OCI-M1 (cell line): ENCODE measurements at regions not wholly inside any gene's neighbourhood (a gene's known extent, or its start where the extent isn't known, plus 50 kb on each side); places are given as distances from the start of the nearest gene placed in this dataset.
A peak's percentile ranks its signal among the peaks of the same experiment; 100 is the strongest.

ENCODE experiments used
- DNase-seq: peaks from one replicate; lab custom pipeline; 2025; lab: John Stamatoyannopoulos, UW

DNA sequence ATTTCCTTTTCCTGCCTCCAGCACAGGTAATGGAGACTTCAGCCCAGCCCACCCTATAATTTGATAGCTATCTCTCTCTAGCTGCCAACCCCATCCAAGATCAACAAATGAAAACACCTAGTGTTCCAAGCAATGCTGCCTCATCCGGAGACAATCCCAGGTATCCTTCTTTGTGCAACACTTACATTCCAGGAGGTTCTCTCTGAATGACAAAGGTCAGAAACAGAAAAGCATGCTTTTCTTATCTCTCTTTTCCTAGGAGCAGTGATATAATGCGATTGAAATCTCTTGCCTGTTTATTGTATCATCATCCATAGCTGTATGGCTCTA, 699.3 kb downstream of the INHBA start:
- DNase-seq = no peak

DNA sequence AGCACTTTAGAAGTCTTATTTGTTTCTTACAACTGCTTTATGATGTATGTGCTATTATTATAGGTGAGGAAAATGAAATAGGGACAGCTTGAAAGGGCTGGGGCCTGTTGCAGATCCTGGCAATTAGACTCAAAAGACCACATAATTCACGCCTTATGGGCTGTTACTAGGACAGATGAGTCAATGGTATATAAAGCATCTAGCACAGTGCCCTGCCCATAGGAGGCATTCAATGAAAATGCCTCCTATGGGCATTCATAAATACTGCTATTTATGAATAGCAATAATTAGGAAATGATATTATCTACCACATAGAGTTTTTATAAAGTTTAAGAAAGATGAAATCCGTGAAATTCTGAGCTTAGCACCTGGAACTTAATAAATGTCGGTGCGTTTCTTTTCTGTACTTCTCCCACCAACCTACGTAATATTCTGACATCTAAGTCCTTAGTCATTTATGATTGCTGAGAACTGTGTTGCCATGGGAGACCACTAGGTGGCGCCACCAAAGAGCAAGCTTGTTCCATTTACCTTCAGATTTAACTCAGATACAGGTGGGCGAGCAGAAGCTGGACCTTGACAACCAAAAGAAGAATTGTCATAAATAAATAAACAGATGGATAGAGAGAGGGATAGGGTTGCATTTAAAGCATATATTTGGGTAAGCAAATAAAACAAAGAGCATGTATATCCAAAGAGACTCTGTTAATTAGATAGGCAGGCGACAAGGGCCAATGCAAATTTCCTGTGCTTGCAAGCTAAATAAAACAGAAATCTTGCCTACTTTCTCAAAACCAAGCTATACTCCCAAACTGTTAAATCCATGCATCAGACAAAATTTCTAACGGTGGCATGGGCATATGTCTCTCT, 699.9 kb downstream of the INHBA start:
- DNase-seq = peak; percentile 44

DNA sequence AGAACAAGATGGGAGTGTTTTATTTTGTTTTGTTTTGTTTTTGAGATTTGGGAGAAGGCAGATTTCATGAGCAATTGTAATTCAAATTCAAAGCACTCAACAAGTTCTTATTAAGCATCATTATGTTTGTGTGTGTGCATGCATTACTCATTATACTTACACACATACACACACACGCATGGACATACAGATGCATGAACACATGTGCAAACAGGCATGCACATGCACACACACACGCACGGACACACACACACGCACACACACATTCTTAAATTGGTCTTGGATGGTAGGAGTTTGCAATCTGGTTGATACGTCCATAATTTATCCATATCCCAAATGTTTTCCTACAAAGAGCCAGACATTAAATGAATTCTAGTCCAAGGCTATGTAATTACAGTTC, 702.8 kb downstream of the INHBA start:
- DNase-seq = no peak

DNA sequence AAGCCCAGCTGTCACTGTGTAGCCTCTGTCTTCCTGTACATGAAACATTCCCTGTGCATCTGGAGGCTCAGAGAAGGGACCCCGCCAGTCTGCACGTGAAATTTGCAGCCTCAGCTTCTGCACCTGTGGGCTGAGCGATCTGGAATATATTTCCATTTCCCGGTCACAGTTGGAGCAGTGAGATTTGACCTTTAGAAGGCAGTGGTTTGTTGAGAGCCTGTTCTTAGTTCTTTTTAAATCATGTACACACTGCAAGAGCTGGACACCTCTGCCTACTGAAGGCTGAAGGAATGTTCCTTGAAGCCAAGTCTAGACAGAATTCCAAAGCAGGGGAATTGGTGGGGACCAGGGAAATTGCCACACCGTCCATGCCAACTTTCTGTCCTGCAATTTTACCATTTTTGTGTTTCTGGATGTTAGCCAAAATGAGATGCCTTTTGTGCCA, 706.6 kb downstream of the INHBA start:
- DNase-seq = no peak

DNA sequence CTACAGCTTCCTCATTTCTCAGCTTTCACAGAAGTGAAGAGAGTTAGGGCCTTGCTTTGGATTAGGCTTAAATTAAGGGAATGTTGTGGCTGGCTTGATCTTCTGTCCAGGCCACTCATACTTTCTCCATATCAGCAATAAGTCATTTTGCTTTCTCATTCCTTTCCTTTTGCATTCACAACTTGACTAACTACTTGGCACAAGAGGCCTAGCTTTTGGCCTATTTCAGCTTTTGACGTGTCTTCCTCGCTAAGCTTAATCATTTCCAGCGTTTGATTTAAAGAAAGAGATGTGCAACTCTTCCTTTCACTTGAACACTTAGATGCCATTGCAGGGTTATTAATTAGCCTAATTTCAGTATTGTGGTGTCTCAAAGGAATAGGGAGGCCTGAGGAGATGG, 712.0 kb downstream of the INHBA start:
- no peak for DNase-seq

DNA sequence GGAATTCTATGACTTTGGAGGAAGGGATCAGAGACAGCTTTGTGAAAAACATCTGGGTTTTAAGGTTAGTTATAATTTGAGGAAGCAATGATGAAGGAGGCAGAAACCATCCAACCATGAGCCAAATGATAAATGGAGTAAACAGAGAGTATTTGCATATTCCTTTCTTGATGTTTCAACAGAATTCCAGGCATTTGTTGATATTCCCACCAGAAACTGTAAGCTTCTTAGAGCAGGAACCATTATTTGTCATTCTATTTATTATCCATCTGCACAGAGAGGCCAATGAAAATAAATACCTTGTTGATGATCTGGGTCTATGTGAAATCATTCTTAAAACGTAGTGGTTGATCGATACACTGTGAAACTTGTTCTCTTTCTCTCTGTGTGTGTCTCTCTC, 715.3 kb downstream of the INHBA start:
- no peak for DNase-seq

DNA sequence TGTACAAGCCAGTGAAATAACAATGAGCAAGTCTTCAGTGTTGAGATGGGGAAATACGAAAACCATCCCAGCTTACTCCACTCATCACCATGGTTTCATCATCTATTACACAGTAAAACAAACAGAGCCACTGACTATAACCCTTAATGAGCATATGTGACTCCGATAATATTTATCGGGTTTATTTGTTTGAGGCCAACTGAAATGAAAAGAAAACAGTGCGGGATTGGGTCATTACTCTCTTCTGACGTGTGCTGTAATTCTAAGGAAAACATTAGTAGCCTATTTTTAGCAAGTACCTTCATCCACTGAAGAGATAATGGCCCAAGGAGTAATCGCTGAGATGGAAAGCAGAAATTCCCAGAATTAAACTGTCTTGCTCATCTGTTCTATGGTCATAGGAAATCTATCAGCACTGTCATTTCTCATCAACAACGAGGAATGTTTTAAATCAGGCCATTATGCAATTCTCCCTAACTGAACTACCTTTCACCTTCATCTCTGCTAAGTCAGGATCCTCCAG, 716.5 kb downstream of the INHBA start:
- DNase-seq = no peak

DNA sequence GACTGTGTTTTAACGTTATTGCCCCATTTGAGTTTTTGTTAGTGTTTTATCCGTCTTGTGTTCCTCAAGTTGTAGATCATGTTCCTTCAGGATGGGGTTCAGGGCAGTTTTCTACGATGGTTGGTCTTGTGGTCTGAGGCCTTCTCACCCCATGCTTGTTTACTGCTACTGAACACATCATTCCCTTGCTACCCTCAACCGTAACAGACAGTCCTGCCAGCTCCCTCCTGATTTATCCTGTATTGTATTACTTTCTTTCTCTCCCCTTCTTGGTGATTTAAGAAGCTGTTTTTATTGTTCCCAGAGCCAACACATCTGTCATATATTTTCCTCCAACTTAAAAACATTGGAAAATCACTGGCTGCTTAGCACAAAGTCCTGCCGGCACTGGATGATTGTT, 719.8 kb downstream of the INHBA start:
- no peak for DNase-seq

DNA sequence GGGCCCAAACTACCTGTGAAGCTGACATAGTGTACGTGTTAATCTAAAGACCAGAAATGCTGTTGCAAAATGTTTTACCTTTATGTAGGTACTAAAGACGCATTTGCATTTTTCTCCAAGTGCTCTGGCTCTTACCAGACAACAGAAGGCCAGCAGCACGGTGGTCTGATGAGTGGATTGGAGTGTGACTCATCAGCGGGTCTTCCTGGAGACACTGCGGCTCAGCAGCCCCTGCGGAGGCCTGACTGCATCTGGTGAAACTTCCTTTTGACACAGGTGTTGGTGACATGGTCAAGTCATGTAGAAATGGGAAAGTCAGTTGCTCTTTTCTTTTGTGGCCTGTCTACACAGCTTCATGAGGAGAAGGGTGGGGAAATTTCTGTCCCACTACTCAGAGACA, 723.6 kb downstream of the INHBA start:
- DNase-seq = no peak

DNA sequence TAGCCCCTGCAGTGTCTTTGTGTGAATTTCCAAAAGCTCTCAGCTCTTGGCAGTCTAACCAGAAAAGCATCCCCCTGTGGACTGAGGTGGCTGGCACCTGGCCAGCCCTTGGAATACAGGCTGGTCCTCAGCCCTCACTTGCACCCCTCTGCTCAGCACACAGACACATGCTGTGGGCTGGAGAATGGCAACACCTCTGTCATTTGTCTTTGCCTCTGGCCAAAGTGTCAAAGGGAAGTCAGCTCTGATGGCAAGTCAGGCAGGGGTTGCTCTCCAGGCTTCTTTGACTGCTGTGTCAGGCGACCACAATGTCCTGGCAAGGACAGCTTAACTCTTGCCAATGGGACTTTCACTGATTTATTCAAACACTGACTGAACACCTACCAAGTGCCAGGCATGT, 724.8 kb downstream of the INHBA start:
- no peak for DNase-seq

DNA sequence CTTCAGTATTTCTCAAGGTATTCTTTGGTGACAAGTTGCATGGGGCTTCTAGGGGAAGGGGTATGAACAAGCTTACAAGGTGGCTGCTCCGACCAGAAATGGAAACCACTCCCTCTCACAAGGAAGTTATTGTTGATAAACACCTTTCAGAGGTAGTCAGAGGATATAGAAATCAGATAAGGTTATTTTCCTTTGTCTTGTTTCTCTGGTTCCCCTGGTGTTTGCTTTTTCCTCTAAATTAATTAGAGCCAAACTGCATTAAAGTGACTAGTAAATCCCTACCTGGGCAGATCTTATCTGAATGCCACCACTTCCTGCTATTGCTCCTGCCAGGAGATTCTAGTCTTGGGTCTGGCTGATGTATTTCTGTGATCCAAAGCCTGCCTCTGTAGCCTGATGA, 725.4 kb downstream of the INHBA start:
- no peak for DNase-seq

DNA sequence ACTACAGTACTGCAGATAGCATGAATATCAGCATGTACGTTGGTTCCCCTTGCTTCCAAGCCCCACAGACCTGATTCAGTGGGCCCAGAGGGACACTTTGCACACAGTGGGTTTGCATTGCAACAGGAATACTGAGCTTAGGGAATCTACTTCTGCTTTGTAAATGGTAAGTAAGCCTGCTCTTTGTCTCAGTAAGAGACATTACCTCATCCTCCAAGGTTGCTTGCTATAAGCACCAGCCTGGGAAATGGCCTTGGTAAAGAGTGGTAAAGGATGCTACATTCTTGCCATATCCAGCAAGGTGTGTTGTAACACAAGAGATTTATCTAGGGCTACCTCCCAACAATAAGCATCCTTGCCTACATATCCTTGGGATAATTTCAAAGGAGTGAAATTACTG, 730.5 kb downstream of the INHBA start:
- no peak for DNase-seq

DNA sequence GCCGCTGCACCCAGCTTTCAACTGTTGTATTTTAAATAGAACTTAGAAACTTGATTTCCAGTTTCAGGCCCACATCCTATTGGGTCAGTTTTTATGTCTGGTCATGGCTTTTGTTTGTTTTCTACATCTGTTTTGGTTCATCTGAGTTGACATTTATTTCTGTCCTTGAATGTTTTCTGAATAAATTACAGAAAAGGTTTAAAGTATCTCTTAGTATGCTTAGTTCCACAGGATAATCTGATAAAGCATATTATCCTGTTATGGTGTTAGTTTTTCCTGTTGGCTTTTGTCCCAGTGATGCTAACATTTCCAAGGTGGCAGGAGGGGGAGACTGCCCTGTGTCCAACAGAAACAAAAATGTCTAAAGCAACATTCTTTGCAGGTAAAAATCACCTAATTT, 733.2 kb downstream of the INHBA start:
- no peak for DNase-seq

DNA sequence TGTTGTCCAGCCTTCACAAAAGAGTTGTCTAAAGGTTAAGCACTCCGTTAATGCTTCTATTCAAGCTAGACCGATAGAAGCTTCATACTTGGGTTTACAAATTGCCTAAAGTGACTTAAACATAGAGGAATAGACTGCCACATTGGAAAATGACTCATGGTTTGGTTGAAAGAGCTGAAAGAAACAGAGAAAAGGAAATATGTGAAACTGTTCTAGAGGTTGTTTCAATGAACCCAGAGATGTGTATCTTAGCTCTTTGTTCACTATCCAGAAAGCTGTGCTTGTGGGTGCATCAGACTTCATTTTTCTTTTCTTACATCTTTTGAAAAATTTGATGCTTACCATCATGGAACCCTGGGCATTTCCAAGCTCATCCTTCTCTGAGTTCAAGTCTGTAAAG, 736.2 kb downstream of the INHBA start:
- DNase-seq = no peak

DNA sequence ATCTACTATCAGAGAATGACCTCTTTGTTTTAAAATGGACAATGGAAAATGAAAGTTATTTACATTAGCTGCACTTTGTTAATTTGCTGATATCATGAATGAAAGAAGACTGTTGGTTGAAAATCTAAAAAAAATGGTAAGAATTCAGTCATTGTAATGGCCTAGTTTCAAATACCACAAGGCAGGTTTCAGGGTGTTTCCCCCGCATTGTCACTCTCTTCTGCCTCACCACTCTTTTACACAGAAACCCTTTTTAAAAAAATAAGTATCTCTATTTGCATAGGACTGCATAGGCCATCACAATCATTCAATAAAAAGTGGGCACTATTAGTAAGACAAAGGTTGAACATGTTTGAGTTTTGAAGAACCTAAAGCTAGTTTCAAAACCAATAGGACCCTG, 737.1 kb downstream of the INHBA start:
- no peak for DNase-seq

DNA sequence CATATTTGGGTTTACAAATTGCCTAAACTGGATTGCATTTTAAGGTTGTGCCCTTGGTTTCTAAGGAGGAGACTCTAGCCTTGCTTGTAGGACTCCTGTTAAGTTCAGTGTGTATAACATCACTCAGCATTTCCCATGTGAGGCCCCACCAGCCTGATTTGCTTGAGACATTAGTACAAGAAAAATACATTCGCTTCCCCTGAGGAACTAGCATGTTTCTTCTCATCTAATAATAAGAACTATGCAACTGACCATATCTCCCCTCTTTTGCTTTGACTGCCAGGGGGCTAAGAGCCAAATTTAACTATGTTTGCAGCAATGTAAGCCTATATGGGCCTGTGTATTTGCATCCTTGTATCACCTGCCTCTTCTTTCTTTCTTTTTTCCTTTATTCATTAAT, 737.9 kb downstream of the INHBA start:
- DNase-seq = no peak

DNA sequence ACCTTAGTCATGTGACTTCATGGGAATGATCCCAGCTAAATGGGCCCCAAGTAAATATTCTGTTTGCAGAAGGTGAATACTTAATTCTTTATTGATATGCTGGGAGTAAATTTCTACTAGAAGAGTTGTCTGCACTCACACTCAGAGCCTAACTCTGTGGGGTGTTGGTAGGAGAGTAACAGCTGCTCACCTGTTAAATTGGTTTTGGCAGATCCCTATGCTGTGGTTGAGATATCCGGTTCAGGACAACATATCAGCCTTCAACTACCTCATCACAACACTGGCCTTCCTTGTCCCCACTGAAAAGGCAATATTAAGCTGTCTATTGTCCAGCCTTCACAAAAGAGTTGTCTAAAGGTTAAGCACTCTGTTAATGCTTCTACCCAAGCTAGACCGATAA, 738.3 kb downstream of the INHBA start:
- no peak for DNase-seq

DNA sequence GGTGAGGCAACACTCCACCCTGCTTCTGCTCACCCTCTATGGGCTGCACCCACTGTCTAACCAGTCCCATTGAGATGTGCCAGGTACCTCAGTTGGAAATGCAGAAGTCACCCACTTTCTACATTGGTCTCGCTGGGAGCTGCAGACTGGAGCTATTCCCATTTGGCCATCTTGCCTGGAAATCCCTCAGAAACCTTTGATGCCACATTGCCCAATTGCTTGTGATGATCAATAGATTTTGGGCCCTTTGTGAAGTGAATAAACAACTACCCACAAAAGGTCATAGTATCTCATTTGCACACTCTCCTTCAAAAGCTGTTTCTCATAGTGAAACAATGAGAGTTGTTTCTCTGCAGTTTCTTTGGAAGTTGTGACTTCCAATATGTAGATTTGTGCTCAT, 742.9 kb downstream of the INHBA start:
- no peak for DNase-seq

DNA sequence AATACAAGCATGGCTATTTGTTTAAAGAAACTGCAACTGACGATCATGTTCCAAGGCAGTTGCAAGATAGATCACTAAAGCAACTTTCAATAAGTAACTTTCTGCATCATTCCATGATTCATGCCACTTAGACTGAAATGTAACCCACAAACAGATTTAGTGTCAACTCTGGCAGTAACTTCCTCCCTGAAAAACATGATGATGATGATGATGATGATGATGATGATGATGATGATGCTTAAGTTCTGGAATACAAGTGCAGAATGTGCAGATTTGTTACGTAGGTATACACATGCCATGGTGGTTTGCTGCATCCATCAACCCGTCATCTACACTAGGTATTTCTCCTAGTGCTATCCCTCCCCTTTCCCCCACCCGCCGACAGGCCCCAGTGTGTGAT, 754.7 kb downstream of the INHBA start:
- no peak for DNase-seq

DNA sequence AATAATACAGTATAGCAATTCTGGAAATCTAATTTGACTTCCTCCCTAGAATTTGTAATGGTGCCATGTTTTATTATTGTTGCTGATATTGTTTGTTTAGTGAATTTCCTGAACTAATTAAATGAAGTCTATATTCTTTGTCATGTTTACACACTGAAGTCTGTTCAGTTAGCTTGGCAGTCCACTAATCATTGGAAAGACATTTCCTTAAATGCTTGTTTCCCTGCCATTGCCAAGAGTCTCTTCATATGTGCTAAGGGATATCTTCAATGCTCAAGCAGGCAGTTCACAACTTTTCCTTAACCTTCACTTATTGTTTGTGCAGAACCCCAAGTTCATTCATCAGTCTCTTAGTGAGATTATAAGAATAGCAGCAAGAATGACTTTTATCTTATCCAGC, 755.3 kb downstream of the INHBA start:
- DNase-seq = no peak

DNA sequence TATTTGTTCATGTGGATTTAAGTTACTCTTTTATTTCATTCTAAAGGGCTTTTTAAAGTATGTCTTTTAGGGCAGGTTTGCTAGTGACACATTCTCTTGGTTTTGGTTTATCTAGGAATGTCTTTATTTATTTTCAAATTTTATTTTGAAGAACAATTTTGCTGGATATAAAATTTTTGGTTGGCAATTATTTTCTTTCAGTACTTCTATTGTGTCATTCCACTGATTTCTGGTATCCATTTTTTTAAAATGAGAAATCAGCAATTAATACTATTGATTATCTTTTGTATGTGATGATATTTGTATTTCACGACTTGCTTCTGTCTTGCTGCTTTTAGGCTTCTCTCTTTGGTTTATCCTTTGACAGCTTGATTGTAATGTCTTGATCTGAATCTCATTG, 756.3 kb downstream of the INHBA start:
- no peak for DNase-seq

DNA sequence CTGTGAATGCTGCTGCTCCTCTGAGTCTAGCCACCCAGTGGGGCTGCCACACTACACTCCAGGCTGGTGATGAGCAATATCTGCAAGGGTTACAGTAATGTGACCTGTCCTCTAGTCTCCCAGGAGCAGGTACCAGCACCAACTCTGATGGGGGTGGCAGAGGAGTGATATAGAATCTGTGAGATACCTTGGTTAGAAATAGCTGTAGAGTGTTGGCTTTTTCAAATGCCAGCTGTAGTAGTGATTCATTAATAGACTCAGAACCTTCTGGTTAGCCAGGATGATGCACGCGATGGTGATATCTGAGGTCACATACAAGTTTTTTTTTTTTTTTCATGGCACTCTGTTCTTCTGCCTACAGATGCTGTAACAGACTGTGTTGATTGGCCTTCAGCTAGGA, 757.1 kb downstream of the INHBA start:
- no peak for DNase-seq

DNA sequence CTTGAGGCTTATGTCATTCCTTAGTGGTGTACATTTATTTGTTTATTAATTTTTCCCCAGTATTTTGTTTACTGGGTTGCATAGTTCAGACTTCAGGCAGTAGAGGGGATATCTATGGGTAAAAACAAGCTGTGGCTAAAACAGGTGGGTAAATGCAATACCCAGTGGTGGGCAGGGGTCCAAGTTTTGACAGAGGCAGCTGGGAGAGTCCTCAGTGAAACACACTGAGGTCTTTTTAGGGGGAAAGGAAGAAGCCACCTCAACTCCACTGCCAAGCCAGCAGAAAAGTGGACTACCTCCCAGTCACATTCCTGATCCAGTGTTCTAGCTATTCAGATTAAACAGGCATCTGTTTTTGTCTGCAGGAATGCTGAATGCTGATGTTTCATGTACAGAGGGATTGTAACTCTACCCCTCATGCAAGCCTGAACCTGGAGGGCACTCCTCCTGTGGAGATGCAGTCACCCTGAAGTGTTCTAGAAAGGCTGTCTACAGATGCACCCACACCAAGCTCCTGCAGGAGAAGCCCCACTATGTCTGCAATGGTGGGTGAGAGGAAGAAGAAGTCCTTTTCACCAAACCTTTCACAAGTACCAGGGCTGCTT, 757.8 kb downstream of the INHBA start:
- no peak for DNase-seq

DNA sequence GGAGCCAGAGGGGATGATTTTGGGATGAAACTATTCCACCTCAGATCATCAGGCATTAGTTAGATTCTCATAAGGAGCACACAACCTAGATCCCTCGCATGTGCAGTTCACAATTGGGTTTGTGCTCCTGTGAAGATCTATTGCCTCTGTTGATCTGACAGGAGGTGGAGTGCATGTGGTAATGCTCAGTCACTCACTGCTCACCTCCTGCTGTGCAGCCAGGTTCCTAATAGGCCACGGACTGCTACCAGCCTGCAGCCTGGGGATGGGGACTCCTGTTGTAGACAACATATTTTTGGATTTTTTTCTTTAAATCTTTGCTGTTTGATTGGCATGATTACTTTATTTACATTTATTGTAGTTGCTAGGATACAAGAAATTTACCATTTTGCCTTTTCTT, 765.0 kb downstream of the INHBA start:
- DNase-seq = no peak
